ACHN (cell line): ENCODE measurements at regions not wholly inside any gene's neighbourhood (a gene's known extent, or its start where the extent isn't known, plus 50 kb on each side); places are given as distances from the start of the nearest gene placed in this dataset.

Experiments
- DNase-seq: peaks from one replicate; pipeline ENCODE4 v3.0.0-alpha.2; 2015
- in situ Hi-C: cut with HindIII; loops from 2 replicates; pipeline ENCODE4 v1.10.0; 2017; ENCODE audit warnings: low sequenced_read_pairs, low pct_ligation_motif_present, low pct_unique_long_range_greater_than_20kb

DNA sequence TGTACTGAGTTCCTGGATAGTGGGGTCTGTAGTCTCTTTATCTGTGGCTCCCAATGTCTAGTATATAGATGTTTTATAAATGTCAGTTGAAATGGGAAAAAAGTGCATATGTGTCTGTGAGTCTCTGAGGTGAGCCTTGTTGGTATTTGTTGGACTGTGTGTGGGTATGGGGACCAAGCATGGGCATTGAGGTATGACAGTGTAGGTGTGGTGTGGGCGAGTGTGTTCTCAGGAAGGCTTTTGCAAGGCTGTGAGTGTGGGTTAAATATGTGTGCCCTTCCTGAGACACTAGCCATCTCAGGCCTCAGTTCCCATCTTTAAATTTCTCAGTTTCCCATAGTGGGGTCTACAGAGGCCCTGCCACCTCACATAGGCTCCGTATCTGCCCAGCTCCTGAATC is 440.2 kb upstream of the CCL2 start:
- in situ Hi-C loops = no loop called here
- no peak for DNase-seq

DNA sequence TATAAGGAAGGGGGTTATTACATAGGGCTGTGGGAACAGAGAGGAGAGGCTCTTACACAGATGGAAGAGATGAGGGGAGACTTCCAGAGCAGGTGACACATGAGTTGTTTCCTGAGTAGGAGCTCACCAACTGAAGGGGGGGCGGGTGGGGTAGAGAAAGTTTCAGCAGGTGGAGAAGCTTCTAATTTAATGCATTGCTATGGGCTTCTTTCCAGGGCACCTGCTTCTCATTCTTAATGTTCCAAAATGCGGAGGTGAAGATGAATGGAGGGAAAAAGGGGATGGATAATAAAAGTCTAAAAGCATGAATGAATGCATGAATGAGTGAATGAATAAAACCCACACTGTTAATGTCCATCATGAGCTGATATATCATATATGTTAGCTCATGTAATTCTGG is 439.0 kb upstream of the CCL2 start:
- in situ Hi-C loops = no loop called here

DNA sequence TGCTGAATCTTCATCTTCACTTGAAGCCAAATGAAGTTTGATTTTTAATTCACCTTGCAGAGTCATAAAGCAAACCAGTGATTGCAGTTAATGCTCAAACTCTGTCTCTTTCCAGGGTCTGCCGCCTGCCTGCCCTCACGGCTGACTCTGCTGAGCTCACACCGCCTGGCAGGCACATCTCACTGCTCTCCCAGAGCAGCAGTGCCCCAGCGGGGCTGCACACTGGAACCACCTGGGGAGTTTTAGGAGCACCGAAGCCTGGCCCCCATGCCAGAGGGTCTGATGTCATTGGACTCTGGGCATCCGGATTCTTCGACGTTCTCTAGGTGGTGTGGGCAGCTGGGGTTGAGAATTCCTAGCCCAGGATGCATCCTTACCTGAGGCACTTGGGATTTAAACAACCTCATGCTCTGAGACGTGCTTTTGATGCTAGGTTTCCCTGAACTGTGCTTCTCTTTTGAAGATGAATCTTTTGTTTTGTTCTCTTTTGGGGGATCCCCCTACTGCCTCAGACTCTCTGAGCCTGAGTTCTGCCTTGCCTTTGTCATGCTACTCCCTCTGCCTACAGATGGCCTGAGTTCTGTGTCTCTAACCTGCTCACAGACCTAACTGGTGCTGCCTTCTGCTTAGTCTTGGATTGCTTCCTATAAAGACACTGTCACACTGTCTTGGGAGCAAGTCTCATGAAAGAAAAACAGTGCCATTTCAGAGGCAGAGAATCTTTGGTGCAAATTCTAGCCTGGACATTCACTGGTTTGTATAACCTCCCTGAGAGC is 438.1 kb upstream of the CCL2 start:
- no peak for DNase-seq
- in situ Hi-C loops = no loop called here

More for the DNA sequence above, 439.0 kb upstream of the CCL2 start:
- DNase-seq = no peak

DNA sequence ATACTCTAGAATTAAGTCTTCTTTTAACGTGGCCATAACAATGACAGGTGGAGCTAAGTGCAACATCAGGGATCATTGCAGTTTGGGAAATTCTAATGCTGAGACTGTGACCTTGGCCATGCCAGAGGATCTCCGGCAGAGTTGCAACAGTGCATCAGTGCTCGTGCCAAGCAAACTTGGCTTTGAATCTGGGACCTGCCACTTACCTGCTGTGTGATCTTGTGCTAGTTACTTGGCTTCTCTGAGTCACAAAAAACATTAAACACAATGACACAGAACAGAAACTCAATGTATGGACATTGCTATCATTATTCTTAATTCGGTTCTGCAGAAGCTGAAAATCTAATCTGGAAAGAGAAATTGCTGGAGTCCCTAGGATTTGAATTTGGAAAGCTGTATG is 435.5 kb upstream of the CCL2 start:
- DNase-seq = no peak
- in situ Hi-C loops = no loop called here

DNA sequence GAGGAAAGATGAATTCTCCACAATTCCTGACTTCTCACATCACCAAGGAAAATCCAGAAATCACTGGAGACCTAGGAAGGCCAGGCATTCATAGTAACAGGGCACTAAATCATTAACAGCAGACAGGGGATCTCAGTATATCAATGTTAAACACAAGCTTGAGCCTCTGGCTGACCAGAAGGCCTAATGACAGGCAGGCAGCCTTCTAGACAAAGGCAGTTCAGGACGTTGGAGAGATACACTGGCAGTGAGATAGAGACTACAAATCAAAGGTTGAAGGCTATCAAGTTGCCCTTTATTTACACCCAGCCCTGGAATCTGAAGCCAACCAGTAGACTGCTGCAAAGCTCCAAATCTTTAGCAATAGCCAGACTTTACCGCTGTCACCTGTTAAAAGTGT is 422.8 kb upstream of the CCL2 start:
- DNase-seq = no peak
- in situ Hi-C loops = no loop called here

DNA sequence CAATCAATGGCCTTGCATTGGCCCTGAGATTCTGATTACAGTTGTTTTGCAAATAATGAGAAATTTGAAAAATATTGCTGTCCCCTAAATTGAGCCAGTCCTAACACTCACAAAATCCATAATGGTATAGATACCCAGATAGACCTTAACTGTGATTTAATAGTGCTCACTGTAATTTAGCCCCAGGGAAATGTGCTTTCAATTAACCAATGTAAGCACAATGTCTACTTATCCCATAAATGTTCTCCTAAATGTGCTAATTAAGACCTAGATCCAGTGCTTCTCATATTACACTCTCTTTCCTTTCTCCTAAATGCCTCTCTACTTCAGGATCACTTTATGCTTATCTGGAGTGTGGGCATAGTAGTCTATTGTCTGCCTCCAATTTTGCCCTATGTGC is 417.8 kb upstream of the CCL2 start:
- DNase-seq = no peak
- in situ Hi-C loops = no loop called here

DNA sequence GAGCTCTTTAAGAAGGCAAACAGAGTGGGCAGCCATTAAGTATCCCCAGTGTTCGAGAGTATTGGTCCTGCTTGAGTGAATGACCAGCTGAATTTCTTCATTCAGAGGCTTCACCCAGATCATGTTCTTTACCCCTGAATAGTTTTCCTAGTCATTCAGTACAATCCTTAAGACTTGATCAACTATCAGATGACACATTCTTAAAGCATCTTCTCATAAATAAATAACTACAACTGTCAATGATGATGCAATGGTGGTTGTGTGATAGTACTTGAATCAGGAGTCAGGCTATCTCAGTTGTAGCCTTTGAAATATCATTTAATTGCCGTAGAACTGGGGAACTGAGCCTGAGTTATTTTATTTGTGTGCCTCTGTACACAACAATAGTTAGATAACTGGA is 416.8 kb upstream of the CCL2 start:
- peak; percentile 42 for DNase-seq
- in situ Hi-C loops = no loop called here

DNA sequence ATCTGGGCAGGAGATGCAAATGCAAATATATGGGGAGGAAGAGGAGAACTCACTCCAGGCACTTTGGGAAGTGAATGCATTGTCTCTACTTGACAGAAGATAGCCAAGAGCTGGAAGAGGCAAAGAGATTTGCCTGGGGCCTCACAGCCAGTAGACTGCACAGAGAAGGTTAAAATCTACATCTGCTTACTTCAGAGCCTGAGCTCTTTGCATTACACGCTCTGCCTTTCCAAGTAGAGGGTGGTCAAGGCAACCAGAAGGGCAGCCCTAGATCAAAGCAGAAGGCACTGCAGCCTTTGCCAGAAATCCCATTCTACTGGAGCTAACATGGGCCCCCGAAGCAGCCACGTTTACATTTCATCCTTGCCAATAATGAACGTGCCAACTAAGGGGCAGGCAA is 407.2 kb upstream of the CCL2 start:
- no peak for DNase-seq
- in situ Hi-C loops = no loop called here

DNA sequence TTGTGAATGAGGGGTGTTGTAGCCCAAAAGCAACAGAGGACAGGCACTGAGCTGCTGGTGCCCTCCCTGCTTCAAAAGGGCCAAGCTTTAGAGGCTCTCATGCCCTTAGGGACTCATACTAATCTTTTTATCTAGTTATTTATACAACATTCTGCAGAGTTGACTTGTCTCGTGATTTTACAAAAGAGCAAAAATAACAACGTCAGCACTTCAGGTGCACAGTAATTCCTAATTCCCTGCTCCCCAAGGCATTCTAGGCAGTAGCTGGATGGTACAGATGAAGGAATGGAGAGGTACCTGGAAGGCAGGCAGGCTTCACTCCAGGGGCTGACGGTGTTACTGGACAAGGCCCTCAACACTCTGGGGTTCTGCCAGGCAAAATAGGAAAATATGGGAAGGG is 406.7 kb upstream of the CCL2 start:
- in situ Hi-C loops = no loop called here

DNA sequence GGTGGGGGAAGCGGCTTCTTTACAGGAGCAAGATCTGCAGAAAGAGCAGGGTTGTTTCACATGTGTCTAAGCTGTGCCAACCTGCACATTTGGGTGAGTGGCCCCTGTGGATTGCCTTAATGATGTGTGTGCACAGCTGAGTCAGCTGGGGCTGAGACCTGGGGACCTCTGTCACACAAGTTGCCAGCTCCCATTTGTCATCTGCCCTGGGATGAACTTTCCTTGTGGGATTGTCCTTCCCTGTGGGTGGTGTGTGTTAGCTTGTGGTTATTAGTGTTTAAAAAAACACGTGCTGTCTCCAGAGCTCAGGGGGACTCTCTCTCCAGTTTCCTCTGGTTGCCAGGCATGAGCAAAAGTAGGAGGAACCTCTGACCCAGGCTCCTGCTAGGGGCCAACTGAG is 400.5 kb upstream of the CCL2 start:
- no peak for DNase-seq

More for the DNA sequence above, 406.7 kb upstream of the CCL2 start:
- no peak for DNase-seq

DNA sequence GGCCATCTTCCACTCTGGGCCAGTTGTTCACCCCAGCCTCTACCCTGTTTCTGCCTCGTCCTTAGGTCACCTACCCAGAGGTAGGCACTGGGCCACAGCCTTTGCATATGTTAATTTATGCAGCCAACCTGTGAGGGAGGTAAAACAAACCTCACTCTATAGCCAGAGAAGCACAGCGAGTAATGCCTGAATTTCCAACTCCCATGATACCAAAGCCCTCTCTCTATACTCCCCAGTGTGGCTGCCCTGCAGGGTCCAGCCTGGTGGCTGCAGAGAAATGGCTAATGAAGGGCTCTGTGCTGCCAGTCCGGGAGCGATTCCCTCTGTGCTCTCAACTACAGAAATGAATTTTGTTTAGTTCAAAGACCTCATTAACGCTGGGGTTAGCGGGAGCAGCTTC is 397.0 kb upstream of the CCL2 start:
- no peak for DNase-seq
- in situ Hi-C loops = no loop called here

More for the DNA sequence above, 400.5 kb upstream of the CCL2 start:
- in situ Hi-C loops = no loop called here

DNA sequence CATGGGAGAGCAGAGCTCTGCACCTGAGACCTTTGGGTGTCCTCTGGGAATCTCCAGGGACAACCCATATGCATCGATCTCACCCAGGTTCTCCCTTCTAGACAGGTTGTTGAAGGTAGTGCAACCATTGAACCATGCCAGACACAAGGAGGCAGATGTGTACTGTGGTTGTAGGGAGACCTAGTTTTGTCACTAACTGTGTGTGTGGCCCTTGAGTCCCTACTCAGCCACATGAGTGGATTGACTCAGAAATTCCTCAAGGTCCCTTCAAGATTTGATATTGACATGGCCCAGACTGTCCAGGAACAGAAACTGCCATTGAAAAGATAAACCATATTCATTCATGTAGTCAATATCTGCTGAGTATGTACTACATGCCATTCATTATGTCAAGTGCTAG is 396.4 kb upstream of the CCL2 start:
- in situ Hi-C loops = no loop called here
- DNase-seq = no peak

DNA sequence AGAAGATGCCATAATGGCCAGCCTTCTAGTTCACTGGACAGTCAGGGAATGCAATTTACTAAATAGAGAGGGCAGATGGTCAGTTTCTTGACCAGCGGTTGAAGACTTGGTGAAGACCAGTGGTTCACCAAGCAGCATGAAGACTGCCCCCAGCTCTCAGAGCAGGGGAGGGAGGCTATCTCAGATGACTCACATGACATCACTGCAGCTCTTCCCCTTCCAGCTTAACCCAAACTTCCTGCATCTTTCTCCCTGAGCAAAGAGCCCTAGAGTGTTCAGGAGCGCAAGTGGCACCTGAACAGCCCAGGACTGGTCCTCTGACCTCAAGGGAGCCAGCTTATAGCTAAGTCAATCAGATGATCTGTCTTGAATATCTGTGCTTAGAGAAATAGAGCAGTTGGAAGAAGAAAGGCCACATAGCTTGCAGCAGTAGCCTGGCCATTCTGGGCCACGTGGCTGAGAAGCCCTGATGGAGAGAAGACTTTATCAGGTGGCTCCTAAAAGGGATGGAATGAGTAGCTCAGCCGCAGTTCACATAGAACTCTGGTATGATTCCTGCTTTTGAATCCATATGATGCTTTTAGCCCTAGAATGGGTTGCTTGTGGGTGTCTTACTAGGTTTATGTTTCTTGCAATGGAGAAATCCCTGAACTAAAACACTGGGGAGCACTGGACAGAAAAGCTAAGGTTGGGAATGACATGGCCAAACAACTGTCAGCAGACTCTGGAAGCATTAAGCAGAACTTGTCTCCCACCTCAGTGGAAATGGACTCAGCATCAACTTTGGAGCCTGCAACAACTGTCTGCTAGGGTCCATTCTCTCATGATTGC is 392.1 kb upstream of the CCL2 start:
- no peak for DNase-seq
- in situ Hi-C loops = no loop called here

DNA sequence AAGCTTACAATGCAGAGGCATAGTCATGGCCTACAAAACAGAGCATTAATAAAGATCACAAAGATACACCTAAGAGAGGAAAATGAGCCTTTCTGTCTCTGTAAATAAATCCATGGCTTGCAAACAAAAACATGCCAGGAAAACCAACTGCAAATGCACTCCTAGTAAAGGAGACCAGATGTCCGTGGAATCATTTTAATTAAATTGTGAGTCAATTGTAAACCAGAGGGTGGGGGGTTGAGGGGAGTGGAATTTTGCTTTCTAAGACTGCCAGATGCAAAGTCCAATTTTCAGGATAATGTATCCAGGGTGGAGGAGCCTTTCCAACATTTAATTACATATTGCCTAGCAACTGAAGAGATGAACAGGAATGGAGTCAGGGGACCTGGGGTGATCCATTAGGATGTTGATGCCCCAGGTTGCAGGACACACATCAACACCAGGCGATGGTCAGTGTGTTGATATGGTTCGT is 390.3 kb upstream of the CCL2 start:
- in situ Hi-C loops = no loop called here
- no peak for DNase-seq

DNA sequence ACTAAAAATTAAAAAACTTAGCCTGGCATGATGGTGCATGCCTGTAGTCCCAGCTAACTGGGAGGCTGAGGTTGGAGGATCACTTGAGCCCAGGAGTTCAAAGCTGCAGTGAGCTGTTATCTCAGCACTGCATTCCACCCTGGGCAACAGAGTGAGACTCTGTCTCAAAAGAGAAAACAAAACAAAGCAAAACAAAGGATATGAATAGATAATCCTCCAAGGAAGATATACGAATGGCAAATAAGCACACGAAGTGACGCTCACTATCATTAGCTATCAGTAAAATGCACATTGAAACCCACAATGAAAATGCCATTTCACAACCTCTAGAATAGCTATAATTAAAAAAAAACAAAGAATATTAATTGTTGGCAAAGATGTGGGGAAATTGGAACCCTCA is 386.2 kb upstream of the CCL2 start:
- in situ Hi-C loops = no loop called here
- no peak for DNase-seq

DNA sequence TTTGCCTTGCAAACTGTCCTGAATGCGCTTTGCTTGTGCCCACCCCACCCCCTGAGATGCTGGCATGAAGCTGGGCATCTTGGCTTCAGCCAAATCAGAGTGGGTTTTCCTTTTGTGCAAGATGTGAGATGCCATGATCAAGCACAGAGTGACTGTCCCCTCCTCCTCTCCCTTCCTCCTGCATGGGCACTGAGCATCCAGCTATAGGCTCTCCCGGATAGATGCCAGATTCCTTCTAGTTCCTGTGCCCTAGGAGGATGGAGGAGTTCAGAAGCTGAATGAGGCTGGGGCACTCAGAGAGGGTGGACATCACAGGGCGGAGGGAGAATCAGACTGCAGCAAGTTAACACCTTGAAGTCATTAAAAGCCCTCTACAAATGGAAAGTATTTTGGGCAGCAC is 384.1 kb upstream of the CCL2 start:
- no peak for DNase-seq
- in situ Hi-C loops = no loop called here

DNA sequence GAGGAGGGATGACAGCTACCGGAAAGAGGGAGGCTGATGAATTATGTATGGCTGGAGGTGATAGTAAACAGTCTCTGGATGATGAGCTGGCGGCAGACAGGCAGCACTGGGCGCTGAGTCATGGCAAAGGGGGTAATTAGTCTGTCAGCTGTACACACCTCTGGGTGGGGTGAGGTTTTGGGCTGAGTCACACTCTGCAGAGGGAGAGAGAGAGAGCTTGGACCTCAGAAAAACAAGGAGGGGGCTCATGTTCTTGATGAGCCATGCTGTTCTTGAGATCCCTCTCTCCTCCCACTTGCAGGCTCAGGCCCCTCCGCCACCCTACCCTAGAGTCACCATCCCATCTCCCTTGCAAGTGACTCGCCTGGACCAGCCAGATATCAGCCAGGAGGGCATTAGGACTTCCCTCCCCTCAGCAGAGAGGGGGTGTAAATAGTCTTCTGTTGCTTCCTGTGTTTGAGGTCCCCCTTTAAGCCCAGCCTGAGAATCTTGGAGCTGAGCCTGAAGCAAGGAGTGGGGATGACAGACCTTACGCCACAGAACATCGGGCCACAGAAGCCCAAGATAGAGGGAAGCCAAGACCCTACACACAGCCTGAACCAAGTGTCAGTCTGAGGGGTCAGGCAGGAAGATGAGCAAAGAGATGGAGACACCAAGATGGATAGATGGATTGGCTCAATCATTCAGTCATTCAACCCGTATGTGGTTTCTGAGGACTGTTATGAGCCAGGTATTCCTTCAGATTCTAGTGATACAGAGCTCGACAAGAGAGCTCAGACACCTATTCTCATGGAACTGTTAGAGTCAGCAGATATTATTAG is 383.2 kb upstream of the CCL2 start:
- in situ Hi-C loops = no loop called here
- no peak for DNase-seq

DNA sequence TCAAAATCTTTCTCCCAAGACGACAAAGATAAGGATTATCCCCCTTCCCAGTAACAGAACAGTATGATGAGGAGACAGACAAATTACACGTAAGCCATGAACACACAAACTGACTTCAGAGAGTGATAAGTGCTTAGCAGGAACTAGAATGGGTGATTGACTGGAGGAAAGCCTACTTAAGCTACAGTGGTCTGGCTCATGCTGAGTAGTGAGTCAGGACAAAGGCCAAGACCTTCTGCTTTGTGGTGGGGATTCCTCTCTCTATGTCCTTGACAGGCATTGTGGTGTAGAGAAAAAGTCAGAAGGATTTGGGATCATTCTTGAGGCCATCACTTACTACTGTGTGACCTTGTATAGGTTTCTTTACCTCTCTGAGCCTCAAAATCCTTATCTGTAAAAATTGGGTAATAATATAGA is 381.9 kb upstream of the CCL2 start:
- no peak for DNase-seq
- in situ Hi-C loops = no loop called here

DNA sequence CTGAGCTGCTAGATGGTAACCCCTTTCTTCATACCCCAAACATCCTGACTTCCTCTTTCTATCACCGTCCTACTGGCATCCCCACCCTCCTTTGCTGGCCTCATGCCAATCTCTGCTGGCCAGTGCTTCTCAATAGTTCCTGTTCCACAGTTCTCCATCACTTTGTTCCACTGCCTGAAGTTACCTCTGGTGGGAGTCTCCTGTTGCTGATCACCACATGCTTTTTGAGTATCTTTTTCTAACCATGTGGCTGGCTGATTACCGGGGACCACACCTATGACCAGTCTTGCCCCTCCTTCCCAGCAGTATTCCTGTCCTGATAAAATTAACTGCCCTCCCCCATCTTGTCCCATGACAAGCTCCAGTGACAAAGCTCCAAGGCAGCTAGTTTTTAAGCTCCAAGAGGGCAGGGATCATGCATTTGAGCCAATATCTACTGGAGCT is 380.4 kb upstream of the CCL2 start:
- DNase-seq = no peak
- in situ Hi-C loops = no loop called here
